Endothelial cell (in vitro differentiated cells): ENCODE measurements at regions not wholly inside any gene's neighbourhood (a gene's known extent, or its start where the extent isn't known, plus 50 kb on each side); places are given as distances from the start of the nearest gene placed in this dataset.

Source experiments
- DNase-seq: peaks from one replicate; pipeline ENCODE4 v3.0.0; 2021; ENCODE audit warnings: low spot score
- H3K27ac Mint-ChIP-seq: one replicate; pipeline ENCODE4 v1.8.0; 2021; ENCODE audit warnings: mixed read lengths, inconsistent platforms; ENCODE audit not compliant: unreplicated experiment
- H3K27me3 Mint-ChIP-seq: one replicate; pipeline ENCODE4 v1.8.0; 2021; ENCODE audit warnings: mild to moderate bottlenecking, moderate library complexity, mixed read lengths, inconsistent platforms; ENCODE audit not compliant: unreplicated experiment
- H3K36me3 Mint-ChIP-seq: one replicate; pipeline ENCODE4 v1.8.0; 2021; ENCODE audit warnings: mild to moderate bottlenecking, low read depth, mixed read lengths, inconsistent platforms; ENCODE audit not compliant: unreplicated experiment
- H3K4me1 Mint-ChIP-seq: one replicate; pipeline ENCODE4 v1.8.0; 2021; ENCODE audit warnings: mild to moderate bottlenecking, mixed read lengths, inconsistent platforms; ENCODE audit not compliant: unreplicated experiment
- H3K4me3 Mint-ChIP-seq: one replicate; pipeline ENCODE4 v1.8.0; 2021; ENCODE audit warnings: mild to moderate bottlenecking, mixed read lengths, inconsistent platforms; ENCODE audit not compliant: unreplicated experiment
- H3K9me3 Mint-ChIP-seq: one replicate; pipeline ENCODE4 v1.8.0; 2021; ENCODE audit warnings: mixed read lengths, inconsistent platforms; ENCODE audit not compliant: unreplicated experiment
- CTCF ChIP-seq: fragments of 200-600 bp; sonication (generic); IDR thresholded peaks from one replicate; pipeline ENCODE4 v1.5.0; 2021; ENCODE audit warnings: antibody characterized with exemption; ENCODE audit not compliant: unreplicated experiment

DNA sequence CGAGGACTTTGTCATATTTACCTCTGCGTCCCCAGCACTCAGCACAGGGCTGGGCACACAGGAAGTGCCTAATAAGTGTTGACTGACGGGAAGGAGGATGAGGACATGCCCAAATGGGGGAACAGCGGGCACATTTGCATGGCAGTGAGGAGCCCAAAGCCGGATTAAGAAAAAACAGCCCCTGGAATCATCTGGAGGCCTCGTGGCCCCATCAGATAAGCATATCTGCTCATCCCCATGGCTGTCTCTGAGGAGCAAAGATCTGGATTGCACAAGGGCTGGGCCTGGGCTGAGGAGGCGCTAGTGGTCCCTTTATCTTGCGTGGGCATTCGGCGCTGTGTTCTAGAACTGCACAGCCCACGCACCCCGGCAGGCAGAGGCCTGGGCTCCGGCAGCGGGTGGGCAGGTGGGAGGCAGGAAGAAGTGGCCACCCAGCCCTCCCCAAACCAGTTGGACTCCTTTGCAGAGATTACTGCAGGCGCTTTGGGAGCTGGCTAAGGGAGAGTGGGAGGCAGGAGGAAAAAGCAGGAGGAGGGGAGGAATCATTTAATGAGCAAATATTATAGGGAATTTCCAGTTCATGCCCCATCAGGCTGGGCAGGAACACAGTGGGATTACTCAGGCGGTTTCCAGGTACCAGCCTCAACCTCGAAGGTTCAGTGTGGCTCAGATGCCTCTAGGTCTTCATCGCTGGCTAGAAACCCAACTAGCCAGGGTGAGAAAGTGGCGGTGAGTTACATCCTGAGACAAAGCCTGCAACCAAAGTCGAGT lies 108.1 kb downstream of the CEBPB start:
- H3K9me3 Mint-ChIP-seq: peaks cover 4% of the 10 kb centered on the region
- TF ChIP-seq CTCF: no peak
- H3K36me3 Mint-ChIP-seq: peaks cover 9% of the 10 kb centered on the region
- no peak overlapping the region for H3K4me3 Mint-ChIP-seq
- H3K27ac Mint-ChIP-seq: no peak overlapping the region
- H3K27me3 Mint-ChIP-seq: peaks cover 7% of the 10 kb centered on the region
- no peak for DNase-seq
- H3K4me1 Mint-ChIP-seq: peaks cover 14% of the 10 kb centered on the region

DNA sequence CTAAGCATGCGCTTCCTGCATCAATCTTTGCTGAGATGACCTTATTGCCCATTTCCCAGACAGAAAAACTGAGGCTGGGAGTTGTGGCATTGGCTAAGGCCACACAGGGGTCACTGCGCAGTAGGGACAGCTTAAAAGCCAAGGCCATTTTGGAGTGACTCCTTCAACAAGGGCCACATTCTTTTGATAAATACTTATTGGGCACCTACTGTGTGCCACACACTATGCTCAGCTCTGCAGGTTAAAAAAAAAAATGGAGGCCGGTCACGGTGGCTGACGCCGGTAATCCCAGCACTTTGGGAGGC lies 108.6 kb downstream of the CEBPB start:
- H3K9me3 Mint-ChIP-seq: peaks cover 4% of the 10 kb centered on the region
- DNase-seq: no peak
- no peak overlapping the region for H3K4me3 Mint-ChIP-seq
- H3K36me3 Mint-ChIP-seq: peaks cover 10% of the 10 kb centered on the region
- H3K27me3 Mint-ChIP-seq: peaks cover 7% of the 10 kb centered on the region
- H3K27ac Mint-ChIP-seq: no peak overlapping the region
- H3K4me1 Mint-ChIP-seq: peaks cover 19% of the 10 kb centered on the region
- TF ChIP-seq CTCF: no peak

DNA sequence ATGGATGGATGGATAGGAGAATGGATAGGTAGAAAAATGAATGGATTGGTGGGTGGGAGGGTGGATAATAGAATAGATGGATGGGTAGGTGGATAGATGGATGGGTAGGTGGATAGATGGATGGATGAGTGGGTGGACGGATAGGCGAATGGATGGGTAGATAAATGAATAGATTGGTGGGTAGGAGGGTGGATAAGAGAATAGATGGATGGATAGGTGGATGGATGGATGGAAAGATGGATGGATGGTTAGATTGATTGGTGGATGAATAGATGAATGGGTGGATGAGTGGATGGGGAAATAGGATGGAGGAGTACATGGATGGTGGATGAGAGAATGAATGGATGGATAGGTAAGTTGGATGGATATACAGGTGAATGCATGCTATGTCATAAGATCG lies 110.5 kb downstream of the CEBPB start:
- Mint-ChIP-seq H3K36me3 (peaks cover 6% of the 10 kb centered on the region), H3K4me1 (peaks cover 34% of the 10 kb centered on the region), H3K9me3 (no peaks in the 10 kb centered on the region), H3K4me3 (no peak overlapping the region), H3K27ac (no peak overlapping the region), H3K27me3 (peaks cover 6% of the 10 kb centered on the region)
- no peak for DNase-seq
- TF ChIP-seq CTCF: no peak

DNA sequence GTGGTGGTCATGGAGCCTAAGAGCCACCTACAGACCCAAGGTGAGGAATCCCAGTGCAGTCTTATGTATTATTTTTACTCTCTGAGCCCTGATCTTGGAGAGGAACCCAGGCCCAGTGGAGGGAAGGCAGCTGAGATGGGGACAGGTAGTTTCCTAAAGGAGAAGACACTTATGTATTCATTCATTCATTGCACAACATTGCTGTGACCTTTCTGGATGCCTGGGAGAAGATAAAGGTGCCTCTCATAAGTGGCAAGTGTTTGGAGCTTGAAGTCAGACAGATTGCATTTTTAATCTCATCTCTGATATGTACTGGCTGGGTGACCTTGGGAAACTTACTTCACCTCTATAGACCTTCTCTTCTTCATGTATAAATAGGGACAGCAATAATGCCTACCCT lies 111.1 kb downstream of the CEBPB start:
- DNase-seq: no peak
- Mint-ChIP-seq H3K27ac (no peak overlapping the region), H3K27me3 (peaks cover 6% of the 10 kb centered on the region), H3K9me3 (no peaks in the 10 kb centered on the region), H3K36me3 (peaks cover 6% of the 10 kb centered on the region), H3K4me3 (no peak overlapping the region), H3K4me1 (peaks cover 36% of the 10 kb centered on the region)
- no peak for TF ChIP-seq CTCF

- no peak for DNase-seq
- Mint-ChIP-seq H3K27me3 (peaks cover 6% of the 10 kb centered on the region), H3K4me1 (peaks cover 43% of the 10 kb centered on the region), H3K27ac (no peak overlapping the region), H3K9me3 (no peaks in the 10 kb centered on the region), H3K4me3 (no peak overlapping the region), H3K36me3 (peaks cover 6% of the 10 kb centered on the region)
- no peak for TF ChIP-seq CTCF
Measured at GRCh38 chr20:50302341-50303057, 111.9 kb downstream of the CEBPB start.
